ENCODE measurements at regions not wholly inside any gene's neighbourhood (a gene's known extent, or its start where the extent isn't known, plus 50 kb on each side); places are given as distances from the start of the nearest gene placed in this dataset.

DNA sequence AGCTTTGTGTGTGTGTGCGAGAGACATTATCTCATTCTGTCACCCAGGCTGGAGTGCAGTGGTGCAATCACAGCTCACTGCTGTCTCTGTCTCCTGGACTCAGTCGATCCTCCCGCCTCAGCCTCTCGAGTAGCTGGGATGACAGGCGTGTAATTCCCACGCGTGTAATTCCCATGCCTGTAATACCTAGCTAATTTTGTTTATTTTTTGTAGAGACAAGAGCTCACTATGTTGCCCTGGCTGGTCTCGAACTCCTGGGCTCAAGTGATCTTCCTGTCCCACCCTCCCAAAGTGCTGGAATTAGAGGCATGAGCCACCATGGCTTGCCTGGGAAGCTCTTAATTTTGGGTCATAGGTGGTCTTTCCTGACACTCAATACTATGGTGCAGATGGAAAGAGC, 205.3 kb upstream of the TNRC6C start (continued):
- TF ChIP-seq ZBTB8A (tag by site-specific recombination; IDR thresholded peaks at IDR 0.05) (no peak), ZIC2 (tag by site-specific recombination; IDR thresholded peaks at IDR 0.05) (no peak), ZNF155 (tag by site-specific recombination; IDR thresholded peaks at IDR 0.05) (no peak), ZNF10 (tag by site-specific recombination; IDR thresholded peaks at IDR 0.05) (no peak), ZNF266 (tag by site-specific recombination; IDR thresholded peaks at IDR 0.05; ENCODE audit: low read depth) (no peak), ZNF549 (tag by site-specific recombination; IDR thresholded peaks at IDR 0.05) (no peak)

DNA sequence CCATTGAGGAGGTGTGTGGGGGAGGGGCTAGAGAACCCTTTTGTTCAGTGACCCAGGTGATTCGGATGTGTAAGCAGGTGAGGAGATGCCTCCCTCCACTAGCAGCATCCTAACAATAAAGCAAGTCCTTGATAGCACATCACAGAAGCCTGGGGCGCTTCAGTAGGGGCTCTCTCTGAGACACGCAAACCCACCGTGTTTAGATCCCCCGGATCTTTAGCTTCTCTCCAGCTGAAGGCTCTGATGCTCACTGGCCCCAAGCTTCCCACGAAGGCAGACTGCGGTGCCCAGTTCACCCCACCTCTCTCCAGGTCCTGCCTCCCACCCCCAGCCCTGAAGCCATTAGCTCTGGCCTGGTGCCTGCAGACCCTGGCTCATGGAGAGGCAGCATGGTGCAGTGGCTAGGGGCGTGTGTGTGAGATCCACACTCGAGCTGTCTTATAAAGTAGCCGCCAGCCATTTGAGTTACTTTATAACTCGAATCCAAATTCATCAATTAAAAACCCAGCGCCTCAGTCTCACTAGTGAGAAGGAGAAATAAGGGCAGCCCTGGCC, 204.7 kb upstream of the TNRC6C start:
- Histone ChIP-seq H3K27ac (ENCODE audit: extremely low read depth, low read depth, low read length) (no peak overlapping the region), H3K9me3 (ENCODE audit: control insufficient read depth, insufficient read depth, low read depth, low read length) (no peaks in the 10 kb centered on the region), H3K4me1 (ENCODE audit: control insufficient read depth, insufficient read depth, low read length) (no peaks in the 10 kb centered on the region), H3K4me3 (ENCODE audit: low read depth, low read length) (no peak overlapping the region), H3K36me3 (ENCODE audit: control insufficient read depth in 2 of 2, insufficient read depth in 1 of 2, low read length in 2 of 2) (no peaks in the 10 kb centered on the region)
- CTCF ChIA-PET = interaction anchor here (0.6 to 1.0 kb wide), 4 partner anchors 8 to 833 kb away, joined by 3 to 4 read pairs (median 4); no protein-coding TSS in a partner anchor
- POLR2A ChIA-PET = no interaction called here
- TF ChIP-seq ZNF121 (tag by site-specific recombination; IDR thresholded peaks at IDR 0.05) (no peak), ZNF621 (tag by site-specific recombination; IDR thresholded peaks at IDR 0.05) (no peak), ZNF239 (tag by site-specific recombination; IDR thresholded peaks at IDR 0.05) (no peak), RBAK (tag by site-specific recombination; IDR thresholded peaks at IDR 0.05) (no peak), ZNF175 (tag by site-specific recombination; IDR thresholded peaks at IDR 0.05) (no peak), GFI1B (tag by site-specific recombination; IDR thresholded peaks at IDR 0.05) (no peak), MZF1 (tag by site-specific recombination; IDR thresholded peaks at IDR 0.05; ENCODE audit: borderline replicate concordance) (no peak), ZNF423 (tag by site-specific recombination; IDR thresholded peaks at IDR 0.05) (no peak), KLF10 (tag by site-specific recombination; IDR thresholded peaks at IDR 0.05) (no peak), ZNF184 (tag by site-specific recombination; IDR thresholded peaks at IDR 0.05) (no peak), ZNF701 (tag by site-specific recombination; IDR thresholded peaks at IDR 0.05) (no peak)
- TF ChIP-seq, protein P1, sequence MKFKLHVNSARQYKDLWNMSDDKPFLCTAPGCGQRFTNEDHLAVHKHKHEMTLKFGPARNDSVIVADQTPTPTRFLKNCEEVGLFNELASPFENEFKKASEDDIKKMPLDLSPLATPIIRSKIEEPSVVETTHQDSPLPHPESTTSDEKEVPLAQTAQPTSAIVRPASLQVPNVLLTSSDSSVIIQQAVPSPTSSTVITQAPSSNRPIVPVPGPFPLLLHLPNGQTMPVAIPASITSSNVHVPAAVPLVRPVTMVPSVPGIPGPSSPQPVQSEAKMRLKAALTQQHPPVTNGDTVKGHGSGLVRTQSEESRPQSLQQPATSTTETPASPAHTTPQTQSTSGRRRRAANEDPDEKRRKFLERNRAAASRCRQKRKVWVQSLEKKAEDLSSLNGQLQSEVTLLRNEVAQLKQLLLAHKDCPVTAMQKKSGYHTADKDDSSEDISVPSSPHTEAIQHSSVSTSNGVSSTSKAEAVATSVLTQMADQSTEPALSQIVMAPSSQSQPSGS (tag by site-specific recombination; IDR thresholded peaks at IDR 0.05; ENCODE audit: low read depth) = no peak
- TF ChIP-seq, protein P2, sequence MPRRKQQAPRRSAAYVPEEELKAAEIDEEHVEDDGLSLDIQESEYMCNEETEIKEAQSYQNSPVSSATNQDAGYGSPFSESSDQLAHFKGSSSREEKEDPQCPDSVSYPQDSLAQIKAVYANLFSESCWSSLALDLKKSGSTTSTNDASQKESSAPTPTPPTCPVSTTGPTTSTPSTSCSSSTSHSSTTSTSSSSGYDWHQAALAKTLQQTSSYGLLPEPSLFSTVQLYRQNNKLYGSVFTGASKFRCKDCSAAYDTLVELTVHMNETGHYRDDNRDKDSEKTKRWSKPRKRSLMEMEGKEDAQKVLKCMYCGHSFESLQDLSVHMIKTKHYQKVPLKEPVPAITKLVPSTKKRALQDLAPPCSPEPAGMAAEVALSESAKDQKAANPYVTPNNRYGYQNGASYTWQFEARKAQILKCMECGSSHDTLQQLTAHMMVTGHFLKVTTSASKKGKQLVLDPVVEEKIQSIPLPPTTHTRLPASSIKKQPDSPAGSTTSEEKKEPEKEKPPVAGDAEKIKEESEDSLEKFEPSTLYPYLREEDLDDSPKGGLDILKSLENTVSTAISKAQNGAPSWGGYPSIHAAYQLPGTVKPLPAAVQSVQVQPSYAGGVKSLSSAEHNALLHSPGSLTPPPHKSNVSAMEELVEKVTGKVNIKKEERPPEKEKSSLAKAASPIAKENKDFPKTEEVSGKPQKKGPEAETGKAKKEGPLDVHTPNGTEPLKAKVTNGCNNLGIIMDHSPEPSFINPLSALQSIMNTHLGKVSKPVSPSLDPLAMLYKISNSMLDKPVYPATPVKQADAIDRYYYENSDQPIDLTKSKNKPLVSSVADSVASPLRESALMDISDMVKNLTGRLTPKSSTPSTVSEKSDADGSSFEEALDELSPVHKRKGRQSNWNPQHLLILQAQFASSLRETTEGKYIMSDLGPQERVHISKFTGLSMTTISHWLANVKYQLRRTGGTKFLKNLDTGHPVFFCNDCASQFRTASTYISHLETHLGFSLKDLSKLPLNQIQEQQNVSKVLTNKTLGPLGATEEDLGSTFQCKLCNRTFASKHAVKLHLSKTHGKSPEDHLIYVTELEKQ (tag by site-specific recombination; IDR thresholded peaks at IDR 0.05; ENCODE audit: borderline replicate concordance) = no peak
- TF ChIP-seq, protein P3, sequence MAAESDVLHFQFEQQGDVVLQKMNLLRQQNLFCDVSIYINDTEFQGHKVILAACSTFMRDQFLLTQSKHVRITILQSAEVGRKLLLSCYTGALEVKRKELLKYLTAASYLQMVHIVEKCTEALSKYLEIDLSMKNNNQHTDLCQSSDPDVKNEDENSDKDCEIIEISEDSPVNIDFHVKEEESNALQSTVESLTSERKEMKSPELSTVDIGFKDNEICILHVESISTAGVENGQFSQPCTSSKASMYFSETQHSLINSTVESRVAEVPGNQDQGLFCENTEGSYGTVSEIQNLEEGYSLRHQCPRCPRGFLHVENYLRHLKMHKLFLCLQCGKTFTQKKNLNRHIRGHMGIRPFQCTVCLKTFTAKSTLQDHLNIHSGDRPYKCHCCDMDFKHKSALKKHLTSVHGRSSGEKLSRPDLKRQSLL (tag by site-specific recombination; IDR thresholded peaks at IDR 0.05) = no peak
- TF ChIP-seq, protein P4, sequence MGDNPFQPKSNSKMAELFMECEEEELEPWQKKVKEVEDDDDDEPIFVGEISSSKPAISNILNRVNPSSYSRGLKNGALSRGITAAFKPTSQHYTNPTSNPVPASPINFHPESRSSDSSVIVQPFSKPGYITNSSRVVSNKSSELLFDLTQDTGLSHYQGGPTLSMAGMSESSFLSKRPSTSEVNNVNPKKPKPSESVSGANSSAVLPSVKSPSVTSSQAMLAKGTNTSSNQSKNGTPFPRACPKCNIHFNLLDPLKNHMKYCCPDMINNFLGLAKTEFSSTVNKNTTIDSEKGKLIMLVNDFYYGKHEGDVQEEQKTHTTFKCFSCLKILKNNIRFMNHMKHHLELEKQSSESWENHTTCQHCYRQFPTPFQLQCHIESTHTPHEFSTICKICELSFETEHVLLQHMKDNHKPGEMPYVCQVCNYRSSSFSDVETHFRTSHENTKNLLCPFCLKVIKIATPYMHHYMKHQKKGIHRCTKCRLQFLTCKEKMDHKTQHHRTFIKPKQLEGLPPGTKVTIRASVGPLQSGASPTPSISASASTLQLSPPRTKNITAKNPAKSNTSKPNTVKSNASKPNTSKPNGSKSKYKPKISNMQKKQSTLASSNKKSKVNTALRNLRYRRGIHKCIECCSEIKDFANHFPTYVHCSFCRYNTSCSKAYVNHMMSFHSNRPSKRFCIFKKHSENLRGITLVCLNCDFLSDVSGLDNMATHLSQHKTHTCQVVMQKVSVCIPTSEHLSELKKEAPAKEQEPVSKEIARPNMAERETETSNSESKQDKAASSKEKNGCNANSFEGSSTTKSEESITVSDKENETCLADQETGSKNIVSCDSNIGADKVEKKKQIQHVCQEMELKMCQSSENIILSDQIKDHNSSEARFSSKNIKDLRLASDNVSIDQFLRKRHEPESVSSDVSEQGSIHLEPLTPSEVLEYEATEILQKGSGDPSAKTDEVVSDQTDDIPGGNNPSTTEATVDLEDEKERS (tag by site-specific recombination; IDR thresholded peaks at IDR 0.05) = no peak
- TF ChIP-seq, protein P5, sequence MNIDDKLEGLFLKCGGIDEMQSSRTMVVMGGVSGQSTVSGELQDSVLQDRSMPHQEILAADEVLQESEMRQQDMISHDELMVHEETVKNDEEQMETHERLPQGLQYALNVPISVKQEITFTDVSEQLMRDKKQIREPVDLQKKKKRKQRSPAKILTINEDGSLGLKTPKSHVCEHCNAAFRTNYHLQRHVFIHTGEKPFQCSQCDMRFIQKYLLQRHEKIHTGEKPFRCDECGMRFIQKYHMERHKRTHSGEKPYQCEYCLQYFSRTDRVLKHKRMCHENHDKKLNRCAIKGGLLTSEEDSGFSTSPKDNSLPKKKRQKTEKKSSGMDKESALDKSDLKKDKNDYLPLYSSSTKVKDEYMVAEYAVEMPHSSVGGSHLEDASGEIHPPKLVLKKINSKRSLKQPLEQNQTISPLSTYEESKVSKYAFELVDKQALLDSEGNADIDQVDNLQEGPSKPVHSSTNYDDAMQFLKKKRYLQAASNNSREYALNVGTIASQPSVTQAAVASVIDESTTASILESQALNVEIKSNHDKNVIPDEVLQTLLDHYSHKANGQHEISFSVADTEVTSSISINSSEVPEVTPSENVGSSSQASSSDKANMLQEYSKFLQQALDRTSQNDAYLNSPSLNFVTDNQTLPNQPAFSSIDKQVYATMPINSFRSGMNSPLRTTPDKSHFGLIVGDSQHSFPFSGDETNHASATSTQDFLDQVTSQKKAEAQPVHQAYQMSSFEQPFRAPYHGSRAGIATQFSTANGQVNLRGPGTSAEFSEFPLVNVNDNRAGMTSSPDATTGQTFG (tag by site-specific recombination; IDR thresholded peaks at IDR 0.05; ENCODE audit: borderline replicate concordance) = no peak
- TF ChIP-seq, protein P6, sequence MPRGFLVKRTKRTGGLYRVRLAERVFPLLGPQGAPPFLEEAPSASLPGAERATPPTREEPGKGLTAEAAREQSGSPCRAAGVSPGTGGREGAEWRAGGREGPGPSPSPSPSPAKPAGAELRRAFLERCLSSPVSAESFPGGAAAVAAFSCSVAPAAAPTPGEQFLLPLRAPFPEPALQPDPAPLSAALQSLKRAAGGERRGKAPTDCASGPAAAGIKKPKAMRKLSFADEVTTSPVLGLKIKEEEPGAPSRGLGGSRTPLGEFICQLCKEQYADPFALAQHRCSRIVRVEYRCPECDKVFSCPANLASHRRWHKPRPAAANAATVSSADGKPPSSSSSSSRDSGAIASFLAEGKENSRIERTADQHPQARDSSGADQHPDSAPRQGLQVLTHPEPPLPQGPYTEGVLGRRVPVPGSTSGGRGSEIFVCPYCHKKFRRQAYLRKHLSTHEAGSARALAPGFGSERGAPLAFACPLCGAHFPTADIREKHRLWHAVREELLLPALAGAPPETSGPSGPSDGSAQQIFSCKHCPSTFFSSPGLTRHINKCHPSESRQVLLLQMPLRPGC (tag by site-specific recombination; IDR thresholded peaks at IDR 0.05) = no peak
